ENCODE measurements at regions not wholly inside any gene's neighbourhood (a gene's known extent, or its start where the extent isn't known, plus 50 kb on each side); places are given as distances from the start of the nearest gene placed in this dataset.

DNA sequence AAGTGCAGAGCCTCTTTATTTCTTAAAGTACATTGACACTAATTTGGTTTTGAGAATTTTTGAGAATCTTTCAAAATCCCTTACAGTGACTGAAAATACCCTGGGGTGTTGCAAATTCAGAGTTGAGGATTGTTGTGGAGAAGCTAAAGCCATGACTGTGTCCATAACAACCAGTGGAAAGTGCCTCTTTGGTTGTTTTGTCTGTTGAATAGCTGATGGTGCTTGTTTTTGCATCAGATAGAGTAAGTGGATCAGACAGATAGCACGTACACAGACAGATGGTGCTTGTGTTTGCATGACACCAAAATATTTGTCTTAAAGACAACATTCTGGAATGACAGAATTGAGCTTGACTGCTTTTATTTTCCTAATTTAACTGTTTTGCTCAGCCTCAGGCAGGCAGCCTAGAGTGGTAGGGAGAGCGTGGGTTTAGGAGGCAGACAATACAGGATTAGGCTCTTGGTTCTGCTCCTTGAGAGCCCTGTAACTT, 265.0 kb downstream of the IL20RB start:
- Histone ChIP-seq H3K9me3 (no peaks in the 10 kb centered on the region), H3K4me3 (no peak overlapping the region), H3K4me1 (no peaks in the 10 kb centered on the region), H3K27ac (no peak overlapping the region), H3K4me2 (no peak overlapping the region)
- ChIA-PET CTCF (no interaction called here), POLR2A (no interaction called here)
- TF ChIP-seq, protein P1, sequence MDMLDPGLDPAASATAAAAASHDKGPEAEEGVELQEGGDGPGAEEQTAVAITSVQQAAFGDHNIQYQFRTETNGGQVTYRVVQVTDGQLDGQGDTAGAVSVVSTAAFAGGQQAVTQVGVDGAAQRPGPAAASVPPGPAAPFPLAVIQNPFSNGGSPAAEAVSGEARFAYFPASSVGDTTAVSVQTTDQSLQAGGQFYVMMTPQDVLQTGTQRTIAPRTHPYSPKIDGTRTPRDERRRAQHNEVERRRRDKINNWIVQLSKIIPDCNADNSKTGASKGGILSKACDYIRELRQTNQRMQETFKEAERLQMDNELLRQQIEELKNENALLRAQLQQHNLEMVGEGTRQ (IDR thresholded peaks at IDR 0.05), result no peak
- TF ChIP-seq, protein P2, sequence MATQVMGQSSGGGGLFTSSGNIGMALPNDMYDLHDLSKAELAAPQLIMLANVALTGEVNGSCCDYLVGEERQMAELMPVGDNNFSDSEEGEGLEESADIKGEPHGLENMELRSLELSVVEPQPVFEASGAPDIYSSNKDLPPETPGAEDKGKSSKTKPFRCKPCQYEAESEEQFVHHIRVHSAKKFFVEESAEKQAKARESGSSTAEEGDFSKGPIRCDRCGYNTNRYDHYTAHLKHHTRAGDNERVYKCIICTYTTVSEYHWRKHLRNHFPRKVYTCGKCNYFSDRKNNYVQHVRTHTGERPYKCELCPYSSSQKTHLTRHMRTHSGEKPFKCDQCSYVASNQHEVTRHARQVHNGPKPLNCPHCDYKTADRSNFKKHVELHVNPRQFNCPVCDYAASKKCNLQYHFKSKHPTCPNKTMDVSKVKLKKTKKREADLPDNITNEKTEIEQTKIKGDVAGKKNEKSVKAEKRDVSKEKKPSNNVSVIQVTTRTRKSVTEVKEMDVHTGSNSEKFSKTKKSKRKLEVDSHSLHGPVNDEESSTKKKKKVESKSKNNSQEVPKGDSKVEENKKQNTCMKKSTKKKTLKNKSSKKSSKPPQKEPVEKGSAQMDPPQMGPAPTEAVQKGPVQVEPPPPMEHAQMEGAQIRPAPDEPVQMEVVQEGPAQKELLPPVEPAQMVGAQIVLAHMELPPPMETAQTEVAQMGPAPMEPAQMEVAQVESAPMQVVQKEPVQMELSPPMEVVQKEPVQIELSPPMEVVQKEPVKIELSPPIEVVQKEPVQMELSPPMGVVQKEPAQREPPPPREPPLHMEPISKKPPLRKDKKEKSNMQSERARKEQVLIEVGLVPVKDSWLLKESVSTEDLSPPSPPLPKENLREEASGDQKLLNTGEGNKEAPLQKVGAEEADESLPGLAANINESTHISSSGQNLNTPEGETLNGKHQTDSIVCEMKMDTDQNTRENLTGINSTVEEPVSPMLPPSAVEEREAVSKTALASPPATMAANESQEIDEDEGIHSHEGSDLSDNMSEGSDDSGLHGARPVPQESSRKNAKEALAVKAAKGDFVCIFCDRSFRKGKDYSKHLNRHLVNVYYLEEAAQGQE (IDR thresholded peaks at IDR 0.05), result no peak
- TF ChIP-seq POLR2AphosphoS2 (conservative IDR thresholded peaks at IDR 0.05; ENCODE audit: low read length) (no peak), CHD4 (IDR thresholded peaks at IDR 0.05; ENCODE audit: borderline replicate concordance) (no peak), POLR2A (IDR thresholded peaks at IDR 0.05; ENCODE audit: low read length) (no peak), ZNF302 (CRISPR knock-in tag; IDR thresholded peaks at IDR 0.05) (no peak), ZC3H11A (IDR thresholded peaks at IDR 0.05) (no peak), CEBPB (IDR thresholded peaks at IDR 0.05) (no peak), CHD2 (IDR thresholded peaks at IDR 0.05; ENCODE audit: low read length, partially characterized antibody) (no peak), RNF2 (IDR thresholded peaks at IDR 0.05; ENCODE audit: borderline replicate concordance, low read depth) (no peak)
- TF ChIP-seq, protein P3, sequence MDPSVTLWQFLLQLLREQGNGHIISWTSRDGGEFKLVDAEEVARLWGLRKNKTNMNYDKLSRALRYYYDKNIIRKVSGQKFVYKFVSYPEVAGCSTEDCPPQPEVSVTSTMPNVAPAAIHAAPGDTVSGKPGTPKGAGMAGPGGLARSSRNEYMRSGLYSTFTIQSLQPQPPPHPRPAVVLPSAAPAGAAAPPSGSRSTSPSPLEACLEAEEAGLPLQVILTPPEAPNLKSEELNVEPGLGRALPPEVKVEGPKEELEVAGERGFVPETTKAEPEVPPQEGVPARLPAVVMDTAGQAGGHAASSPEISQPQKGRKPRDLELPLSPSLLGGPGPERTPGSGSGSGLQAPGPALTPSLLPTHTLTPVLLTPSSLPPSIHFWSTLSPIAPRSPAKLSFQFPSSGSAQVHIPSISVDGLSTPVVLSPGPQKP (IDR thresholded peaks at IDR 0.05; ENCODE audit: low read depth, low read length), result no peak
- TF ChIP-seq, protein P4, sequence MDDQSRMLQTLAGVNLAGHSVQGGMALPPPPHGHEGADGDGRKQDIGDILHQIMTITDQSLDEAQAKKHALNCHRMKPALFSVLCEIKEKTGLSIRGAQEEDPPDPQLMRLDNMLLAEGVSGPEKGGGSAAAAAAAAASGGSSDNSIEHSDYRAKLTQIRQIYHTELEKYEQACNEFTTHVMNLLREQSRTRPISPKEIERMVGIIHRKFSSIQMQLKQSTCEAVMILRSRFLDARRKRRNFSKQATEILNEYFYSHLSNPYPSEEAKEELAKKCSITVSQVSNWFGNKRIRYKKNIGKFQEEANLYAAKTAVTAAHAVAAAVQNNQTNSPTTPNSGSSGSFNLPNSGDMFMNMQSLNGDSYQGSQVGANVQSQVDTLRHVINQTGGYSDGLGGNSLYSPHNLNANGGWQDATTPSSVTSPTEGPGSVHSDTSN (IDR thresholded peaks at IDR 0.05), result no peak
- TF ChIP-seq, protein P5, sequence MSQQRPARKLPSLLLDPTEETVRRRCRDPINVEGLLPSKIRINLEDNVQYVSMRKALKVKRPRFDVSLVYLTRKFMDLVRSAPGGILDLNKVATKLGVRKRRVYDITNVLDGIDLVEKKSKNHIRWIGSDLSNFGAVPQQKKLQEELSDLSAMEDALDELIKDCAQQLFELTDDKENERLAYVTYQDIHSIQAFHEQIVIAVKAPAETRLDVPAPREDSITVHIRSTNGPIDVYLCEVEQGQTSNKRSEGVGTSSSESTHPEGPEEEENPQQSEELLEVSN (IDR thresholded peaks at IDR 0.05; ENCODE audit: borderline replicate concordance, low read depth), result no peak
- TF ChIP-seq, protein P6, sequence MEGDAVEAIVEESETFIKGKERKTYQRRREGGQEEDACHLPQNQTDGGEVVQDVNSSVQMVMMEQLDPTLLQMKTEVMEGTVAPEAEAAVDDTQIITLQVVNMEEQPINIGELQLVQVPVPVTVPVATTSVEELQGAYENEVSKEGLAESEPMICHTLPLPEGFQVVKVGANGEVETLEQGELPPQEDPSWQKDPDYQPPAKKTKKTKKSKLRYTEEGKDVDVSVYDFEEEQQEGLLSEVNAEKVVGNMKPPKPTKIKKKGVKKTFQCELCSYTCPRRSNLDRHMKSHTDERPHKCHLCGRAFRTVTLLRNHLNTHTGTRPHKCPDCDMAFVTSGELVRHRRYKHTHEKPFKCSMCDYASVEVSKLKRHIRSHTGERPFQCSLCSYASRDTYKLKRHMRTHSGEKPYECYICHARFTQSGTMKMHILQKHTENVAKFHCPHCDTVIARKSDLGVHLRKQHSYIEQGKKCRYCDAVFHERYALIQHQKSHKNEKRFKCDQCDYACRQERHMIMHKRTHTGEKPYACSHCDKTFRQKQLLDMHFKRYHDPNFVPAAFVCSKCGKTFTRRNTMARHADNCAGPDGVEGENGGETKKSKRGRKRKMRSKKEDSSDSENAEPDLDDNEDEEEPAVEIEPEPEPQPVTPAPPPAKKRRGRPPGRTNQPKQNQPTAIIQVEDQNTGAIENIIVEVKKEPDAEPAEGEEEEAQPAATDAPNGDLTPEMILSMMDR (IDR thresholded peaks at IDR 0.05), result no peak
- 3% methylated on average over 2 of the region's 2 CpGs for WGBS (ENCODE audit: missing lambda C conversion rate)
- FAIRE-seq (no peak), ATAC-seq (no peak), DNase-seq (ENCODE audit: low read depth in 1 of 2, low spot score in 1 of 2) (no peak)

DNA sequence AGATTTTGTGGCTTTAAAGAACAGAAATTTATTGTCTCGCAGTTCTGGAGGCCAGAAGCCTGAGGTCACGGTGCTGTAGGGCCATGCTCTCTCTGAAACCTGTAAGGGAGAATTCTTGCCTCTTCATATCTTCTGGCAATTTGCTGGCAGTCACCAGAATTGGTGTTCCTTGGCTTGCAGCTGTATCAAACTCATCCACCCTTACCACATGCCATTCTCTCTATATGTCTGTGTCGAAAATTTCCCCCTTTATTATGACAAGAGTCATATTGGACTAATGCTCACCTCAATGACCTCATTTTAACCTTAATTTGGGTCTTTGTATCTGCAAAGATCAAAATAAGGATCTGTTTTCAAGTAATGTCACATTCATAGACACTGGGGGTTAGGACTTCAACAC, 266.7 kb downstream of the IL20RB start:
- no peak for DNase-seq (ENCODE audit: low read depth in 1 of 2, low spot score in 1 of 2)
- TF ChIP-seq KDM1A (IDR thresholded peaks at IDR 0.05; ENCODE audit: low read depth) (no peak), POLR2A (IDR thresholded peaks at IDR 0.05; ENCODE audit: low read length) (no peak), SREBF2 (IDR thresholded peaks at IDR 0.05) (no peak), ESRRA (IDR thresholded peaks at IDR 0.05; ENCODE audit: borderline replicate concordance, low read length) (no peak), HOXA7 (CRISPR knock-in tag; IDR thresholded peaks at IDR 0.05) (no peak), FOXS1 (CRISPR knock-in tag; IDR thresholded peaks at IDR 0.05) (no peak), GATA3 (IDR thresholded peaks at IDR 0.05; ENCODE audit: borderline replicate concordance) (no peak), CBX2 (IDR thresholded peaks at IDR 0.05; ENCODE audit: borderline replicate concordance, low read depth) (no peak), EP300 (IDR thresholded peaks at IDR 0.05) (no peak), KDM5A (IDR thresholded peaks at IDR 0.05) (no peak)
- TF ChIP-seq, protein P3 (IDR thresholded peaks at IDR 0.05; ENCODE audit: low read depth, low read length), result no peak
- H3K4me2 ChIP-seq, result no peak overlapping the region
- 3% methylated on average over 3 of the region's 3 CpGs for WGBS (ENCODE audit: missing lambda C conversion rate)
- no peak for FAIRE-seq
- H3K9me3 ChIP-seq, result no peaks in the 10 kb centered on the region
- H3K4me1 ChIP-seq, result no peaks in the 10 kb centered on the region
- no peak overlapping the region for H3K4me3 ChIP-seq
- POLR2A ChIA-PET, result no interaction called here
- ATAC-seq, result no peak
- H3K27ac ChIP-seq, result no peak overlapping the region
- CTCF ChIA-PET, result no interaction called here

Data from A549 (cell line).